ENCODE measurements at regions not wholly inside any gene's neighbourhood (a gene's known extent, or its start where the extent isn't known, plus 50 kb on each side); places are given as distances from the start of the nearest gene placed in this dataset.

DNA sequence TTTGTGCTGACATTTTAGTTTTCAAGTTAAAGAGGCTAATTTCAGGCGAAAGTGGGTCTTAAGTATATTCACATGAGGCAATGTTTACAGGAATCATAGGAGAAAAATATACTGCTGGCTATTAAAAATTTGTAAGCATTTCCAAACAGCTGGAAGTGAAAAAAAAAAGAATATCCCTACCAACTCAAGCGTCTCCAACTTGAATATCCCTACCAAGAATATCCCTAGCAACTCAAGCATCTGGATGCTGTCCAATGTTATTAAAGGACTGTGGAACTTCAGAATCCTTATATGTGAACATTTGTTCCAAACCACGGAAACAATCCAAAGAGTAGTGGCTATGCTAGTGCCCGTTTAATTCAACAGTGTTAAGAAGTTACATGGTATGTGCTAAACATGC, 1303.0 kb downstream of the GATA3 start (continued):
- TF ChIP-seq HMGXB4 (CRISPR knock-in tag; IDR thresholded peaks at IDR 0.05; ENCODE audit: borderline replicate concordance) = no peak

DNA sequence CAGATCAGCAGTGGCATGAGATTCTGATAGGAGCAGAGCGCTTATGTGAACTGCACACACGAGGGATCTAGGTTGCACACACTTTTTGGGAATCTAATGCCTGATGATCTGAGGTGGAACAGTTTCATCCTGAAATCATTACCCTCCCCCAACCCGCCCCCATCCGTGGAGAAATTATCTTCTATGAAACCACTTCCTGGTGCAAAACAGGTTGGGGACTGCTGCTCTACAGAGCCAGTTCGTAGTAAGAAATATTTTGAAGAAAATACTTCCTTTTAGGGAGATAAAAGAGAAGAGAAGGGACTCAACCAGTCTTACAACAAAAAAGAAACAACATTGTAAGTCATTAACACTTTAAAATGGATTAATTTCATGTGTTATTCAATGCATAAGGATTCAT, 1308.2 kb downstream of the GATA3 start:
- Histone ChIP-seq H3K9me3 (no peaks in the 10 kb centered on the region), H3K4me3 (no peak overlapping the region), H3K4me2 (no peak overlapping the region), H3K27ac (no peak overlapping the region), H3K4me1 (no peaks in the 10 kb centered on the region)
- ChIA-PET POLR2A (no interaction called here), CTCF (no interaction called here)
- ATAC-seq = no peak
- TF ChIP-seq HOXB13 (CRISPR knock-in tag; IDR thresholded peaks at IDR 0.05; ENCODE audit: low read depth) (no peak), GATA3 (IDR thresholded peaks at IDR 0.05; ENCODE audit: borderline replicate concordance) (no peak), RFX5 (IDR thresholded peaks at IDR 0.05) (no peak), MAX (IDR thresholded peaks at IDR 0.05) (no peak), MAZ (IDR thresholded peaks at IDR 0.05; ENCODE audit: borderline replicate concordance, low read depth, low read length) (no peak), HEYL (CRISPR knock-in tag; IDR thresholded peaks at IDR 0.05) (no peak)
- TF ChIP-seq, protein P1, sequence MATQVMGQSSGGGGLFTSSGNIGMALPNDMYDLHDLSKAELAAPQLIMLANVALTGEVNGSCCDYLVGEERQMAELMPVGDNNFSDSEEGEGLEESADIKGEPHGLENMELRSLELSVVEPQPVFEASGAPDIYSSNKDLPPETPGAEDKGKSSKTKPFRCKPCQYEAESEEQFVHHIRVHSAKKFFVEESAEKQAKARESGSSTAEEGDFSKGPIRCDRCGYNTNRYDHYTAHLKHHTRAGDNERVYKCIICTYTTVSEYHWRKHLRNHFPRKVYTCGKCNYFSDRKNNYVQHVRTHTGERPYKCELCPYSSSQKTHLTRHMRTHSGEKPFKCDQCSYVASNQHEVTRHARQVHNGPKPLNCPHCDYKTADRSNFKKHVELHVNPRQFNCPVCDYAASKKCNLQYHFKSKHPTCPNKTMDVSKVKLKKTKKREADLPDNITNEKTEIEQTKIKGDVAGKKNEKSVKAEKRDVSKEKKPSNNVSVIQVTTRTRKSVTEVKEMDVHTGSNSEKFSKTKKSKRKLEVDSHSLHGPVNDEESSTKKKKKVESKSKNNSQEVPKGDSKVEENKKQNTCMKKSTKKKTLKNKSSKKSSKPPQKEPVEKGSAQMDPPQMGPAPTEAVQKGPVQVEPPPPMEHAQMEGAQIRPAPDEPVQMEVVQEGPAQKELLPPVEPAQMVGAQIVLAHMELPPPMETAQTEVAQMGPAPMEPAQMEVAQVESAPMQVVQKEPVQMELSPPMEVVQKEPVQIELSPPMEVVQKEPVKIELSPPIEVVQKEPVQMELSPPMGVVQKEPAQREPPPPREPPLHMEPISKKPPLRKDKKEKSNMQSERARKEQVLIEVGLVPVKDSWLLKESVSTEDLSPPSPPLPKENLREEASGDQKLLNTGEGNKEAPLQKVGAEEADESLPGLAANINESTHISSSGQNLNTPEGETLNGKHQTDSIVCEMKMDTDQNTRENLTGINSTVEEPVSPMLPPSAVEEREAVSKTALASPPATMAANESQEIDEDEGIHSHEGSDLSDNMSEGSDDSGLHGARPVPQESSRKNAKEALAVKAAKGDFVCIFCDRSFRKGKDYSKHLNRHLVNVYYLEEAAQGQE (IDR thresholded peaks at IDR 0.05) = no peak
- DNase-seq (ENCODE audit: low read depth in 1 of 2, low spot score in 1 of 2) = no peak
- no peak for FAIRE-seq
- WGBS (ENCODE audit: missing lambda C conversion rate) = 4% methylated on average over 5 of the region's 5 CpGs

DNA sequence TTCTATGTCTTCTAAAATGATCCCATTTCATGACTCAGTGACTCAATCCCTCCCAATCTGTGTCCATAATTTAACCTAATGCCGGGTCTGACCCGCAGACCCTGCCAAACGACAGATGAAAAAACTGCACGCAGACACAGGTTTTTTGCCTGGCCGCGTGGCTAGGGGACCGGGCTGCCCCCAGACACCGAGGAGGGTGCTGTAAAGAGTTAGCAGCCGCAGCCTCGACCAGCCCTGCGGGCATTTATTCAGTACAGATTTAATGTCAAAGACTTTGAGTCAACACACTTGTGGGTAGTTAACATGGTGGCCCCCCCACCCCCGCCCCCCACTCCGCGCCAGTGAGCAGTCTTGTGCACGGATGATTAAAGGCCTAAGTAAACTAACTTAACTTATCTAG, 1324.7 kb downstream of the GATA3 start:
- Histone ChIP-seq H3K27ac (no peak overlapping the region), H3K4me3 (no peak overlapping the region), H3K4me2 (no peak overlapping the region), H3K4me1 (no peaks in the 10 kb centered on the region), H3K9me3 (no peaks in the 10 kb centered on the region)
- ChIA-PET POLR2A (no interaction called here), CTCF (no interaction called here)
- TF ChIP-seq SREBF2 (IDR thresholded peaks at IDR 0.05) = no peak
- TF ChIP-seq ATOH8 (CRISPR knock-in tag; IDR thresholded peaks at IDR 0.05; ENCODE audit: low read depth) = no peak
- TF ChIP-seq ZFP36 (IDR thresholded peaks at IDR 0.05; ENCODE audit: borderline replicate concordance, partially characterized antibody) = no peak
- TF ChIP-seq JUN (IDR thresholded peaks at IDR 0.05) = no peak
- TF ChIP-seq, protein P2, sequence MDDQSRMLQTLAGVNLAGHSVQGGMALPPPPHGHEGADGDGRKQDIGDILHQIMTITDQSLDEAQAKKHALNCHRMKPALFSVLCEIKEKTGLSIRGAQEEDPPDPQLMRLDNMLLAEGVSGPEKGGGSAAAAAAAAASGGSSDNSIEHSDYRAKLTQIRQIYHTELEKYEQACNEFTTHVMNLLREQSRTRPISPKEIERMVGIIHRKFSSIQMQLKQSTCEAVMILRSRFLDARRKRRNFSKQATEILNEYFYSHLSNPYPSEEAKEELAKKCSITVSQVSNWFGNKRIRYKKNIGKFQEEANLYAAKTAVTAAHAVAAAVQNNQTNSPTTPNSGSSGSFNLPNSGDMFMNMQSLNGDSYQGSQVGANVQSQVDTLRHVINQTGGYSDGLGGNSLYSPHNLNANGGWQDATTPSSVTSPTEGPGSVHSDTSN (IDR thresholded peaks at IDR 0.05) = no peak
- TF ChIP-seq FOSL2 (IDR thresholded peaks at IDR 0.05) = no peak
- TF ChIP-seq FOSL2 (CRISPR knock-in tag; IDR thresholded peaks at IDR 0.05) = no peak
- TF ChIP-seq KDM5A (IDR thresholded peaks at IDR 0.05) = no peak
- TF ChIP-seq MAZ (IDR thresholded peaks at IDR 0.05; ENCODE audit: borderline replicate concordance, low read depth, low read length) = no peak
- TF ChIP-seq JUNB (IDR thresholded peaks at IDR 0.05) = no peak
- no peak for TF ChIP-seq FOSB (CRISPR knock-in tag; IDR thresholded peaks at IDR 0.05)
- no peak for TF ChIP-seq POLR2A (IDR thresholded peaks at IDR 0.05; ENCODE audit: low read length)
- TF ChIP-seq CTCF (IDR thresholded peaks at IDR 0.05) = no peak
- TF ChIP-seq MAFK (IDR thresholded peaks at IDR 0.05; ENCODE audit: partially characterized antibody) = no peak
- TF ChIP-seq PHF8 (IDR thresholded peaks at IDR 0.05; ENCODE audit: borderline replicate concordance, low read depth) = no peak
- TF ChIP-seq TFCP2L1 (CRISPR knock-in tag; IDR thresholded peaks at IDR 0.05) = no peak
- no peak for ATAC-seq
- 50% methylated on average over 14 of the region's 15 CpGs for WGBS (ENCODE audit: missing lambda C conversion rate)
- FAIRE-seq = no peak
- no peak for DNase-seq (ENCODE audit: low read depth in 1 of 2, low spot score in 1 of 2)
